ENCODE measurements at regions not wholly inside any gene's neighbourhood (a gene's known extent, or its start where the extent isn't known, plus 50 kb on each side); places are given as distances from the start of the nearest gene placed in this dataset.
"Not testable (repeated sequence)": the region's sequence is repeated elsewhere in the genome, so short reads cannot be mapped to it uniquely, and the experiment has no call there.

DNA sequence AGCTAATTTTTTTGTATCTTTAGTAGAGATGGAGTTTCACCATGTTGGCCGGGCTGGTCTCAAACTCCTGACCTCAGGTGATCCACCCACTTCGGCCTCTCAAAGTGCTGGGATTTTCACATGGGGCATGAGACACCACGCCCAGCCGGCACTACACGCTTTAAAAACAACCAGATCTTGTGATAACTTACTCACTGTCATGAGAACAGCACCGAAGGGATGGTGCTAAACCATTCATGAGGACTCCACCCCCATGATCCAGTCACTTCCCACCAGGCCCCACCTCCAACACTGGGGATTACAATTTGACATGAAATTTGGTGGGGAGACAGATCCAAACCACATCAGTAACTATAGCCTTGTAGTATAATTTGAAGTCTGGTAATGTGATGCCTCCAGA, 67.4 kb upstream of the ZNF169 start:
- not testable (repeated sequence) for DNase-seq

- no peak for DNase-seq
These were observed 60.7 kb upstream of the ZNF169 start for GRCh38 chr9:94198414-94198813.

- no peak for DNase-seq
These were observed 59.3 kb upstream of the ZNF169 start for GRCh38 chr9:94199776-94200175.

- no peak for DNase-seq
These were observed 54.9 kb upstream of the ZNF169 start for GRCh38 chr9:94204174-94204573.

DNA sequence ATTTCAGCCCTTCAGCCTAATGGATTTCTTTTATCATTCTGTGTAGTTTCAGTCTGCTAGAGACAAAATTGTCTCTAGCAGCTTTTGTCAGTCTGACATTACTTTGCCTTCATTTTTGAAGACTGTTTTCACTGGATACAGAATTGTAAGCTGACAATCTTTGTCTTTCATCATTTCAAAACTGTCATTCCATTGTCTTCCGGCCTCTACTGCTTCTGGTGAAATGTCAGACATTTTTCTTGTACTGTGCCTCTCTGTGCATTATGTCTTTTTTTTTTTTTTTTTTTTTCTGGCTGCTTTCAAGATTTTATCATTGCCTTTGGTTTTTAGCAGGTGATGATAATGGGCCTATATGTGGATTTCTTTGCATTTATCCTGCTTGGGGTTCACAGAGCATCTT, 51.3 kb upstream of the ZNF169 start:
- DNase-seq, result no peak

Data from AML-193 (cell line).